Thymus (tissue), 11 donors: ENCODE measurements at regions not wholly inside any gene's neighbourhood (a gene's known extent, or its start where the extent isn't known, plus 50 kb on each side); places are given as distances from the start of the nearest gene placed in this dataset.

Experiments used
- DNase-seq, 9 donors: peaks; one replicate each; pipeline ENCODE4 v3.0.0-alpha.2; 2013; ENCODE audit warnings: low spot score in 9 of 9, low read depth in 6 of 9, missing footprints in 1 of 9
- H3K27ac ChIP-seq, 2 donors: one replicate each; pipeline ENCODE4 v1.5.1; 2013; ENCODE audit warnings: control low read depth in 1 of 2, low read depth in 1 of 2, low read length in 1 of 2, mild to moderate bottlenecking in 1 of 2, moderate library complexity in 1 of 2
- H3K27me3 ChIP-seq, 2 donors: one replicate each; pipeline ENCODE4 v1.5.1; 2013; ENCODE audit warnings: low read length in 1 of 2; ENCODE audit not compliant: control insufficient read depth in 2 of 2, insufficient read depth in 1 of 2
- H3K36me3 ChIP-seq, 2 donors: one replicate each; pipeline ENCODE4 v1.5.1; 2013; ENCODE audit warnings: low read length in 1 of 2, mild to moderate bottlenecking in 1 of 2, moderate library complexity in 1 of 2; ENCODE audit not compliant: control insufficient read depth in 2 of 2, insufficient read depth in 2 of 2
- H3K4me1 ChIP-seq, 2 donors: one replicate each; pipeline ENCODE4 v1.5.1; 2013; ENCODE audit warnings: low read length in 2 of 2; ENCODE audit not compliant: control insufficient read depth in 2 of 2, insufficient read depth in 2 of 2
- H3K4me3 ChIP-seq, 2 donors: one replicate each; pipeline ENCODE4 v1.5.1; 2013; ENCODE audit warnings: low read length in 2 of 2, control low read depth in 1 of 2, mild to moderate bottlenecking in 1 of 2
- H3K9me3 ChIP-seq, 2 donors: one replicate each; pipeline ENCODE4 v1.5.1; 2013; ENCODE audit warnings: low read length in 1 of 2, mild to moderate bottlenecking in 1 of 2; ENCODE audit not compliant: control insufficient read depth in 2 of 2, insufficient read depth in 1 of 2
- WGBS: extraction: QIAGEN DNeasy Blood & Tissue Kit; methylation state at CpG from one replicate; pipeline ENCODE4 v1.1.7; 2013; 5-methylcytosine and 5-hydroxymethylcytosine counted together
- donor health status: healthy.

DNA sequence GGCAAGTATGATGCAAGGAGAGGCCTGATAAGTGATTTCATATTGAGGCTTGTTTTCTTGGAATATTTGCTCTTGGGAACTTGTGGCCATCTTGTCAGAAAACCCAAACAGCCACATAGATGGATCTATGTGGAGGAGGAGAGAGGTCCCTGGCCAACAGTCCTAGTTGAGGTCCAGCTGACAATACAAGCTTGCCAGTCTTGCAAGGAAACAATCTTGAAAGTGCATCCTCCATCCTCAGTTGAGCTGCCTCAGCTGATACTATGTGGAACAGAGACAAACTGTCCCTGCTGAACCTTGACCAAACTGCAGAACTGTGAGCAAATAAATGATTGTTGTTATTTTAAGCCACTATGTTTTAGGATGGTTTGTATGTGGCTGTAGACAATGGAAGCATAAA, 146.4 kb downstream of the TMX1 start:
- DNase-seq: no peak
- Histone ChIP-seq H3K9me3 (no peaks in the 10 kb centered on the region), H3K27ac (no peak overlapping the region), H3K4me3 (no peak overlapping the region), H3K27me3 (no peaks in the 10 kb centered on the region), H3K4me1 (no peaks in the 10 kb centered on the region), H3K36me3 (no peaks in the 10 kb centered on the region)

DNA sequence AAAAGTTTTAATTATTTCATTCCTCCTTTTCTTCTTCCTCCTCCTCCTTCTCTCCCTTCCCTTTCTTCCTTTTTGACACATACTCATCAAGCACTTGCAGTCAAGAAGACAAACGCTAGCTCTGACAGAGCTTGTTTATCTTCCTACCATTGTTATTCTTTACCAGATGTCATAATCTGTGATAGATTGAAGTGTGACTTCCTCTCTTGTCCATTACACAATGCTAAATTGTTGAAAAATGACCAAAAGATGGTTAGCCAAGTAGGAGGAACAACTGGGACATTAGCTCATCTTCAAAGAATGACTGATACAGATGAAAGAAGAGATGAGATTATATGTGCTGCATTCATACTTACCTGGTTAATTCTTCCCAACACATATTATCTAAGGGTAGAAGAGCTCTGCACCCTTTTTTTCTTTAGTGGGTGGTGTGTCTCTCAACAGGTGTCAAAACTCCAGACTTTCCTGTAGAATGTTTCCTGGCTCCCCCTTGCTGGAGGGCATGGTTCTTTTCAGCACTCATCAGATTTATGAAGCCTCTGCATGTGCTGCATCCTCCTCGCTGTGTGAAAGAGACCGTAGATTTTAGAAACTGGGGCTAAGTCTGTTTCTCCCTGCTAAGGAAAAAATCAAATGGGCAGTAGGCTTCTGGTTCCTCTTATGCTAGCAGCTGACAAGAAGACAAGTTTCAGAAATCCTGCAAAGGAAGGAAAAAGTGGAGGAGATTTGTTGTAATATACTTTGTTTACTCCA, 147.1 kb downstream of the TMX1 start:
- Histone ChIP-seq H3K36me3 (no peaks in the 10 kb centered on the region), H3K4me3 (no peak overlapping the region), H3K27ac (no peak overlapping the region), H3K27me3 (no peaks in the 10 kb centered on the region), H3K4me1 (no peaks in the 10 kb centered on the region), H3K9me3 (no peaks in the 10 kb centered on the region)
- no peak for DNase-seq
- WGBS: 71% methylated on average over 3 of the region's 3 CpGs

DNA sequence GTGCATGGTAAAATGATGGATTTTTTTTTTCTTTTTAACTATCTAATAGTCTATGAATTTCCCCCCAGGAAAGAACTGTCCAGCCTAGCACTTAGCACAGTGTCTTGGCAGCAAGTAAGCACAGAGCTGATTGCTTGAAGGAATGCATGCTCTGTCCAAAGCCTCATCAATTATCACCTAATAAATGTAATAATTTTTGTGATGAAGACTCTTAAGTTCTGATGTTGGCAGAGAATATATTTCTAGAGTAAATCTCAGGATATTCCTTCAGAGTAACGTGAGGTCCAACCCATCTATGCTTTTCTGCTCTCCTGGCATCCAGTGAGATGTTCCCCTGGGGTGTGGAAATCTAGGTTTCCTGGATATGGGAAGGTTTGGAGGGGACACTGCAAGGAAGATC, 152.4 kb downstream of the TMX1 start:
- H3K4me1 ChIP-seq: peaks cover 0 to 5% of the 10 kb centered on the region in 2 donors
- no peaks in the 10 kb centered on the region for H3K36me3 ChIP-seq
- H3K27ac ChIP-seq: no peak overlapping the region
- WGBS: 88% methylated on average over 1 of the region's 1 CpG
- no peak for DNase-seq
- no peaks in the 10 kb centered on the region for H3K27me3 ChIP-seq
- no peaks in the 10 kb centered on the region for H3K9me3 ChIP-seq
- no peak overlapping the region for H3K4me3 ChIP-seq

DNA sequence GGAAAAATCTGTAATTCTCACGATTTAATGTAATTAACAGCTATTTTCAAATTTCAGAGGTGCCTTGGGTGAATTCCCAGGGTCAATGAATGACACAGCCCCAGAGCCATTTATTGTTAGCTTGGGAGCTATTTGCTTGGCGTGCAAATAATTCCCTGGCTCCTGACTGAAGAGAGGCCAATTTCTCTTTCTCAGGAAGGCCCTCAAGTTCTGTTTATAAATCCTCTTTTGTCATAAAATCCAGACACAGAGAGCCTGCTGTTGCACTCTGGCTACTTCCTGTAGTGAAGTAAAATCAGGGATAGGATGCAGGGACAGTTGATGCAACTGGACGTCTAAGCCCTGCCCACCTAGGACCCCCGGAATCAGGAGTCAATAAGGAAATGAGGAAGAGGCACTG, 154.3 kb downstream of the TMX1 start:
- 57% methylated on average over 4 of the region's 4 CpGs for WGBS
- Histone ChIP-seq H3K27ac (peak overlapping the region in 1 of 2 donors; percentile 27), H3K4me1 (peaks cover 0 to 5% of the 10 kb centered on the region in 2 donors), H3K9me3 (no peaks in the 10 kb centered on the region), H3K36me3 (no peaks in the 10 kb centered on the region), H3K4me3 (no peak overlapping the region), H3K27me3 (no peaks in the 10 kb centered on the region)
- DNase-seq: no peak

DNA sequence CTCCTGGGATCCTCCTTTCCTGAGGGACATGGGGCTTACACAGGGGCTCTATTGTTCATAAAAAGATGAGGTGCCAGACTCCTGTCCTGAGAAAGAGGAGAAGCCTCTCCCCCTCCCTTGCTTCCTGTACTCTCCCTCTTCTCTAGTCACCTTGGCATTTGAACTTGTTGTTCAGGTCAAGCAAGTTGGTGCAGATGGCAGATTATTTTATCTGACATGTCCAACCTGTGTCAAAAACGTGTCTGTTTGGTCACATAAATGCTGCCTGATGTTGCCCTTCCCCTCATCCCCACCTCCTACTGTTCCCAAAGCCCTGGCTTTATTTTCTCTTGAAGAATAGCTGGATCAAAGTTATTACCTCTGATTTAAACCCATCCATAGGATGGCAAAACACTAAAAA, 154.8 kb downstream of the TMX1 start:
- Histone ChIP-seq H3K9me3 (no peaks in the 10 kb centered on the region), H3K36me3 (no peaks in the 10 kb centered on the region), H3K27ac (peak overlapping the region; percentile 13 to 31), H3K4me1 (peaks cover 0 to 5% of the 10 kb centered on the region in 2 donors), H3K27me3 (no peaks in the 10 kb centered on the region), H3K4me3 (no peak overlapping the region)
- 60% methylated on average over 1 of the region's 1 CpG for WGBS
- DNase-seq: no peak

DNA sequence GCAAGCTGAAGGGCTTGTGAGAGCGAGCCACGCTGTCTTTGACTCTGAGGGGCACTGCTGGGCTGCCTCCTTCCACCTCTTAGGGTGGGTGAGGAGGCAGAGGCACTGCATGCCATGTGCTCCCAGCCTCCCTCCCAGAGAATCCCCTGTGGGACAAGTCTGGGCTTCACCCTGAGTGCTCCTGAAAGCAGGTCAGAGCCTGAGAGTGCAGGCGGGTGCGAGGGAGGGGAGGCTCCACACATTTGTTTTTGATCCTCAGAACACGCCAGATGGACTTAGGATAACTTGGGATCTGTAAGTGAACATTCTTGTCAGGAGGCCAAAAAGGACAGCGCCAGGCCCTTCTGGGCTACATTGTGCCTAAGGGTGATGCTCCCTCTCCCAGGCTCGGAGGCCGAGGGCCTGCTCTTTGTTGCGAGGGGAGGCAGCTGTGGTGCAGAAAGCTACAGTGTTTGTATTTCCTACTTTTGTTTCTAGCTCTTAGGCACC, 155.4 kb downstream of the TMX1 start:
- no peak overlapping the region for H3K4me3 ChIP-seq
- peak overlapping the region in 1 of 2 donors; percentile 61 for H3K27ac ChIP-seq
- H3K27me3 ChIP-seq: no peaks in the 10 kb centered on the region
- WGBS: 92% methylated on average over 9 of the region's 9 CpGs
- DNase-seq: peak in 1 of 9 donors; percentile 10
- H3K4me1 ChIP-seq: peaks cover 0 to 5% of the 10 kb centered on the region in 2 donors
- no peaks in the 10 kb centered on the region for H3K36me3 ChIP-seq
- no peaks in the 10 kb centered on the region for H3K9me3 ChIP-seq

DNA sequence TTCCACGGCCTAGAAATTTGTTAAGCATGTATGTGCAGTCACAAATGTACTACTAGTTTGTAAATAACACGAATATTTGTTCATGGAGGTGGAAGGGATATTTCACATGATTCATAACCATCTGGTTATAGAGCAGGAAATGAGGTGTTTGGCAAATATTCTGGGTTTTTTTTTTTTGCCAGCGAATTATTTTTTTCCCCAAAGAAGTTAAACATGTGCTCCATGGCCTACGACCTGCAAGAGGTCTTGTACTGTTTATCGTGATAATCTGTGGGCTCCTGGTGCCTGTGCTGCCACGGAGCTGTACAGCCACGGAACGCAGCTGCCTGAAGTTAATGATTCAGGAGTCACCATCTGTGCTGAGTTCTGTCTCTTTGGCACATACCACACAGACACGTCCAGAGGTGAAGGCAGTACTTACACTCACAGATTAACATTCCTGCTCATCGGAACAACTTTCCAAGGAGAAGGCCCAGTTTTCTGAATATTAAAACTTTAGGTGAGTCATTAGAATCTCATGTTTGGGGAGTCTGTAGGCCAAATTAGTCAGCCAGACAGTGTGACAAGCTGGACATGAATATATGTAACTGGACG, 156.3 kb downstream of the TMX1 start:
- no peaks in the 10 kb centered on the region for H3K27me3 ChIP-seq
- H3K36me3 ChIP-seq: no peaks in the 10 kb centered on the region
- 89% methylated on average over 11 of the region's 11 CpGs for whole genome bisulfite sequencing
- no peaks in the 10 kb centered on the region for H3K9me3 ChIP-seq
- no peak for DNase-seq
- H3K27ac ChIP-seq: peak overlapping the region in 1 of 2 donors; percentile 77
- no peak overlapping the region for H3K4me3 ChIP-seq
- H3K4me1 ChIP-seq: peaks cover 0 to 5% of the 10 kb centered on the region in 2 donors

DNA sequence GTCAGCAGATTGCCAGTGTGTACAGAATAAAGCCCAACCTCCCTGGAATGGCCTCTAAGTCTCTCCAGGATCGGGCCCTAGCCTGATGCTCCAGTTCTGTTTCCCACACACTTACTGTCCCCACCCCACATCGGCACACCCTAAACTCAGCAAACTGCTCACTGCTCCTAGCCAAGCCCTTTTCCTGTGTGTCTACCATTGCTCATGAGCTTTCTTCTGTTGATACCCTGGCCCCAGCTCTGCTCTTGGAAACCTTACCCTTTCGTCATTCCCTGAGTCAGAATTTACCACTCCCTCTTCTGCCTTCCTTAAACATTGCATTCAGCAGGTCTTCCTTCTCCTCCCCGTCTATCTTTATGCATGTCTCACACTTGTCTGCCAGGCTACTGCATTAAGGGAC, 158.9 kb downstream of the TMX1 start:
- Histone ChIP-seq H3K9me3 (no peaks in the 10 kb centered on the region), H3K27ac (no peak overlapping the region), H3K36me3 (no peaks in the 10 kb centered on the region), H3K4me3 (no peak overlapping the region), H3K27me3 (no peaks in the 10 kb centered on the region), H3K4me1 (peaks cover 0 to 5% of the 10 kb centered on the region in 2 donors)
- WGBS: 92% methylated on average over 4 of the region's 4 CpGs
- no peak for DNase-seq

DNA sequence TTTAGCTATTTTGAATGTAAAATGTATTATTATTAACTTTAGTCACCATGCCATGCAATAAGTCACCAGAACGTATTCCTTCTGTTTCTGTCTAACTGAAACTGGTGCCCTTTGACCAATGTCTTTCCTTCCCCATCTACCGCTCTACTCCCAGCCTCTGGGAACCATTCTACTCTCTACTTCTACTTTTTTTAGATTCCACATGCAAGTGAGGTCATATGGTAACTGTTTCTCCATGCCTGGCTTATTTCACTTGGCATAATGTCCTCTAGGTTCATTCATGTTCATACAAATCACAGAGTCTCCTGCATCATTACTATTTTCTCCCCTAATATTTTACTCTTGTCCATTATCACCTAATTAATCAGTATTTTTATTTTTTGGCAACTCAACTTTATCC, 160.1 kb downstream of the TMX1 start:
- DNase-seq: no peak
- no peaks in the 10 kb centered on the region for H3K9me3 ChIP-seq
- no peak overlapping the region for H3K27ac ChIP-seq
- no peaks in the 10 kb centered on the region for H3K27me3 ChIP-seq
- 90% methylated on average over 2 of the region's 2 CpGs for WGBS
- no peaks in the 10 kb centered on the region for H3K36me3 ChIP-seq
- no peaks in the 10 kb centered on the region for H3K4me1 ChIP-seq
- no peak overlapping the region for H3K4me3 ChIP-seq
